Neural progenitor cell (in vitro differentiated cells): ENCODE measurements at regions not wholly inside any gene's neighbourhood (a gene's known extent, or its start where the extent isn't known, plus 50 kb on each side); places are given as distances from the start of the nearest gene placed in this dataset.

ENCODE experiments used
- DNase-seq: peaks from one replicate; pipeline ENCODE4 v3.0.0-alpha.2; 2016; ENCODE audit warnings: low spot score
- H2AFZ ChIP-seq: fragments of 200-600 bp; sonication (generic); replicated peaks from 2 replicates; pipeline ENCODE4 v1.6.1; 2016; ENCODE audit warnings: antibody characterized with exemption
- H3F3A ChIP-seq: fragments of 200-600 bp; sonication (generic); 2 replicates; pipeline ENCODE4 v1.6.1; 2016; ENCODE audit warnings: antibody characterized with exemption, low read depth
- H3K27ac ChIP-seq: fragments of 200-600 bp; sonication (generic); 2 replicates; pipeline ENCODE4 v1.5.1; 2016; ENCODE audit warnings: mild to moderate bottlenecking
- H3K27me3 ChIP-seq: fragments of 200-600 bp; sonication (generic); 2 replicates; pipeline ENCODE4 v1.6.1; 2016; ENCODE audit warnings: mild to moderate bottlenecking, moderate library complexity
- H3K36me3 ChIP-seq: fragments of 200-600 bp; sonication (generic); 2 replicates; pipeline ENCODE4 v1.5.1; 2016
- H3K4me1 ChIP-seq: fragments of 200-600 bp; sonication (generic); 2 replicates; pipeline ENCODE4 v1.6.1; 2016; ENCODE audit warnings: mixed run types
- H3K4me2 ChIP-seq: fragments of 200-600 bp; sonication (generic); 2 replicates; pipeline ENCODE4 v1.6.1; 2016
- H3K4me3 ChIP-seq: fragments of 200-600 bp; sonication (generic); 2 replicates; pipeline ENCODE4 v1.5.1; 2016
- H3K79me2 ChIP-seq: fragments of 200-600 bp; sonication (generic); 2 replicates; pipeline ENCODE4 v1.6.1; 2016; ENCODE audit warnings: low read depth
- H3K9ac ChIP-seq: fragments of 200-600 bp; sonication (generic); 2 replicates; pipeline ENCODE4 v1.6.1; 2016
- H3K9me3 ChIP-seq: fragments of 200-600 bp; sonication (generic); 2 replicates; pipeline ENCODE4 v1.5.1; 2016; ENCODE audit warnings: low read depth
- H4K20me1 ChIP-seq: fragments of 200-600 bp; sonication (generic); 2 replicates; pipeline ENCODE4 v1.6.1; 2016; ENCODE audit warnings: low read depth
- H3K27ac Mint-ChIP-seq: 3 replicates; pipeline ENCODE4 v1.8.0; 2021; ENCODE audit warnings: mixed read lengths
- H3K27me3 Mint-ChIP-seq: 2 replicates; pipeline ENCODE4 v1.8.0; 2022; ENCODE audit warnings: low read depth, mild to moderate bottlenecking, inconsistent platforms, moderate library complexity, mixed read lengths; ENCODE audit not compliant: insufficient read depth
- H3K36me3 Mint-ChIP-seq: 3 replicates; pipeline ENCODE4 v1.8.0; 2021; ENCODE audit warnings: mixed read lengths
- H3K4me1 Mint-ChIP-seq: 3 replicates; pipeline ENCODE4 v1.8.0; 2021; ENCODE audit warnings: mixed read lengths
- H3K4me3 Mint-ChIP-seq: 3 replicates; pipeline ENCODE4 v1.8.0; 2021; ENCODE audit warnings: mild to moderate bottlenecking, moderate library complexity, mixed read lengths
- H3K9me3 Mint-ChIP-seq: 3 replicates; pipeline ENCODE4 v1.8.0; 2020; ENCODE audit warnings: mixed read lengths
- CTCF ChIP-seq: fragments of 200-600 bp; sonication (generic); IDR thresholded peaks from 2 replicates; pipeline ENCODE4 v1.5.1; 2017; ENCODE audit warnings: antibody characterized with exemption, mild to moderate bottlenecking
- EZH2 ChIP-seq: fragments of 200-600 bp; sonication (generic); IDR thresholded peaks from 2 replicates; pipeline ENCODE4 v1.6.1; 2017; ENCODE audit warnings: antibody characterized with exemption, mild to moderate bottlenecking, moderate library complexity
- EZH2phosphoT487 ChIP-seq: fragments of 200-600 bp; sonication (generic); IDR thresholded peaks from 2 replicates; pipeline ENCODE4 v1.6.1; 2017; ENCODE audit warnings: antibody characterized with exemption

GRCh38 chr6:145047891-145048290 is 687.4 kb downstream of the EPM2A start:
- no peak overlapping the region for H3K27ac ChIP-seq
- no peak for DNase-seq
- H3K4me1 ChIP-seq: peaks cover 8% of the 10 kb centered on the region
- no peak overlapping the region for H3K4me2 ChIP-seq
- Mint-ChIP-seq H3K9me3 (no peaks in the 10 kb centered on the region), H3K4me1 (peaks cover 6% of the 10 kb centered on the region), H3K4me3 (no peak overlapping the region), H3K27ac (no peak overlapping the region), H3K27me3 (no peaks in the 10 kb centered on the region), H3K36me3 (no peaks in the 10 kb centered on the region)
- no peaks in the 10 kb centered on the region for H3K36me3 ChIP-seq
- H3K4me3 ChIP-seq: no peak overlapping the region
- no peaks in the 10 kb centered on the region for H4K20me1 ChIP-seq
- H3F3A ChIP-seq: no peaks in the 10 kb centered on the region
- H3K27me3 ChIP-seq: no peaks in the 10 kb centered on the region
- no peak for TF ChIP-seq CTCF
- H3K79me2 ChIP-seq: no peaks in the 10 kb centered on the region
- no peak overlapping the region for H2AFZ ChIP-seq
- no peaks in the 10 kb centered on the region for H3K9me3 ChIP-seq
- H3K9ac ChIP-seq: no peak overlapping the region

GRCh38 chr6:145051661-145052060 is 683.7 kb downstream of the EPM2A start:
- H3K27me3 Mint-ChIP-seq: no peaks in the 10 kb centered on the region
- H2AFZ ChIP-seq: no peak overlapping the region
- H3K36me3 Mint-ChIP-seq: no peaks in the 10 kb centered on the region
- no peaks in the 10 kb centered on the region for H3F3A ChIP-seq
- H3K27me3 ChIP-seq: no peaks in the 10 kb centered on the region
- H3K36me3 ChIP-seq: no peaks in the 10 kb centered on the region
- H3K4me2 ChIP-seq: no peak overlapping the region
- H3K27ac Mint-ChIP-seq: no peak overlapping the region
- H3K9me3 ChIP-seq: no peaks in the 10 kb centered on the region
- no peaks in the 10 kb centered on the region for H3K4me1 Mint-ChIP-seq
- H3K4me1 ChIP-seq: no peaks in the 10 kb centered on the region
- no peaks in the 10 kb centered on the region for H4K20me1 ChIP-seq
- DNase-seq: no peak
- no peak overlapping the region for H3K9ac ChIP-seq
- H3K27ac ChIP-seq: no peak overlapping the region
- no peak for TF ChIP-seq EZH2phosphoT487
- TF ChIP-seq EZH2: no peak
- TF ChIP-seq CTCF: no peak
- H3K4me3 Mint-ChIP-seq: no peak overlapping the region
- no peak overlapping the region for H3K4me3 ChIP-seq
- H3K9me3 Mint-ChIP-seq: no peaks in the 10 kb centered on the region
- H3K79me2 ChIP-seq: no peaks in the 10 kb centered on the region

GRCh38 chr6:145055567-145055966 is 679.8 kb downstream of the EPM2A start:
- TF ChIP-seq EZH2 (no peak), CTCF (no peak), EZH2phosphoT487 (no peak)
- no peak overlapping the region for H3K4me3 Mint-ChIP-seq
- no peak overlapping the region for H3K9ac ChIP-seq

GRCh38 chr6:145060714-145061113 is 674.6 kb downstream of the EPM2A start:
- Histone ChIP-seq H3K4me2 (no peak overlapping the region), H3K27me3 (no peaks in the 10 kb centered on the region), H3K27ac (no peak overlapping the region), H3K9ac (no peak overlapping the region), H2AFZ (no peak overlapping the region), H3K9me3 (no peaks in the 10 kb centered on the region), H3K4me1 (no peaks in the 10 kb centered on the region), H3K36me3 (no peaks in the 10 kb centered on the region), H3F3A (no peaks in the 10 kb centered on the region), H3K79me2 (no peaks in the 10 kb centered on the region), H3K4me3 (no peak overlapping the region), H4K20me1 (no peaks in the 10 kb centered on the region)
- no peaks in the 10 kb centered on the region for H3K9me3 Mint-ChIP-seq
- H3K27ac Mint-ChIP-seq: no peak overlapping the region
- no peak overlapping the region for H3K4me3 Mint-ChIP-seq
- DNase-seq: no peak
- no peaks in the 10 kb centered on the region for H3K4me1 Mint-ChIP-seq
- no peak for TF ChIP-seq EZH2phosphoT487
- TF ChIP-seq CTCF: no peak
- TF ChIP-seq EZH2: no peak
- H3K36me3 Mint-ChIP-seq: no peaks in the 10 kb centered on the region
- no peaks in the 10 kb centered on the region for H3K27me3 Mint-ChIP-seq

More at GRCh38 chr6:145055567-145055966, 679.8 kb downstream of the EPM2A start:
- H3K9me3 ChIP-seq: no peaks in the 10 kb centered on the region
- no peaks in the 10 kb centered on the region for H3K79me2 ChIP-seq
- Mint-ChIP-seq H3K27me3 (no peaks in the 10 kb centered on the region), H3K9me3 (no peaks in the 10 kb centered on the region), H3K27ac (no peak overlapping the region), H3K36me3 (no peaks in the 10 kb centered on the region), H3K4me1 (no peaks in the 10 kb centered on the region)
- no peaks in the 10 kb centered on the region for H3K27me3 ChIP-seq
- no peak overlapping the region for H2AFZ ChIP-seq
- H3K4me1 ChIP-seq: no peaks in the 10 kb centered on the region
- no peaks in the 10 kb centered on the region for H3K36me3 ChIP-seq
- H3K4me3 ChIP-seq: no peak overlapping the region
- H4K20me1 ChIP-seq: no peaks in the 10 kb centered on the region
- H3K27ac ChIP-seq: no peak overlapping the region
- no peak for DNase-seq
- H3F3A ChIP-seq: no peaks in the 10 kb centered on the region
- H3K4me2 ChIP-seq: no peak overlapping the region
